ENCODE measurements at regions not wholly inside any gene's neighbourhood (a gene's known extent, or its start where the extent isn't known, plus 50 kb on each side); places are given as distances from the start of the nearest gene placed in this dataset.

GRCh38 chr16:49075709-49076108 lies 205.9 kb downstream of the CBLN1 start:
- TF ChIP-seq CTCF (IDR thresholded peaks at IDR 0.05 in 4 of 5, conservative IDR thresholded peaks at IDR 0.05 in 1 of 5) = no peak
- no peak for TF ChIP-seq POLR2A (IDR thresholded peaks at IDR 0.05)

All from gastrocnemius medialis (tissue), 4 donors.